HL-60 (cell line): ENCODE measurements at regions not wholly inside any gene's neighbourhood (a gene's known extent, or its start where the extent isn't known, plus 50 kb on each side); places are given as distances from the start of the nearest gene placed in this dataset.

Experiments used
- GABPA ChIP-seq: IDR thresholded peaks from 2 replicates; pipeline ENCODE4 v1.6.1; 2012; ENCODE audit warnings: low read depth
- POLR2AphosphoS5 ChIP-seq: IDR thresholded peaks from 2 replicates; pipeline ENCODE4 v1.6.1; 2012; ENCODE audit warnings: low read depth
- SPI1 ChIP-seq: IDR thresholded peaks from 2 replicates; pipeline ENCODE4 v1.6.1; 2012; ENCODE audit warnings: low read depth, mild to moderate bottlenecking, borderline replicate concordance
- TF ChIP-seq, protein P1 (sequence below): IDR thresholded peaks from one replicate; pipeline ENCODE4 v1.5.1; 2011; ENCODE audit warnings: low read length, control low read depth, inconsistent platforms; ENCODE audit not compliant: insufficient read depth

- TF ChIP-seq POLR2AphosphoS5: no peak
- TF ChIP-seq, protein P1, sequence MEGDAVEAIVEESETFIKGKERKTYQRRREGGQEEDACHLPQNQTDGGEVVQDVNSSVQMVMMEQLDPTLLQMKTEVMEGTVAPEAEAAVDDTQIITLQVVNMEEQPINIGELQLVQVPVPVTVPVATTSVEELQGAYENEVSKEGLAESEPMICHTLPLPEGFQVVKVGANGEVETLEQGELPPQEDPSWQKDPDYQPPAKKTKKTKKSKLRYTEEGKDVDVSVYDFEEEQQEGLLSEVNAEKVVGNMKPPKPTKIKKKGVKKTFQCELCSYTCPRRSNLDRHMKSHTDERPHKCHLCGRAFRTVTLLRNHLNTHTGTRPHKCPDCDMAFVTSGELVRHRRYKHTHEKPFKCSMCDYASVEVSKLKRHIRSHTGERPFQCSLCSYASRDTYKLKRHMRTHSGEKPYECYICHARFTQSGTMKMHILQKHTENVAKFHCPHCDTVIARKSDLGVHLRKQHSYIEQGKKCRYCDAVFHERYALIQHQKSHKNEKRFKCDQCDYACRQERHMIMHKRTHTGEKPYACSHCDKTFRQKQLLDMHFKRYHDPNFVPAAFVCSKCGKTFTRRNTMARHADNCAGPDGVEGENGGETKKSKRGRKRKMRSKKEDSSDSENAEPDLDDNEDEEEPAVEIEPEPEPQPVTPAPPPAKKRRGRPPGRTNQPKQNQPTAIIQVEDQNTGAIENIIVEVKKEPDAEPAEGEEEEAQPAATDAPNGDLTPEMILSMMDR: no peak
- no peak for TF ChIP-seq GABPA
- TF ChIP-seq SPI1: no peak
These were observed 479.7 kb downstream of the KIF20B start for GRCh38 chr10:90180886-90181691.
